ENCODE measurements at regions not wholly inside any gene's neighbourhood (a gene's known extent, or its start where the extent isn't known, plus 50 kb on each side); places are given as distances from the start of the nearest gene placed in this dataset.
"Not testable (repeated sequence)": the region's sequence is repeated elsewhere in the genome, so short reads cannot be mapped to it uniquely, and the experiment has no call there.

DNA sequence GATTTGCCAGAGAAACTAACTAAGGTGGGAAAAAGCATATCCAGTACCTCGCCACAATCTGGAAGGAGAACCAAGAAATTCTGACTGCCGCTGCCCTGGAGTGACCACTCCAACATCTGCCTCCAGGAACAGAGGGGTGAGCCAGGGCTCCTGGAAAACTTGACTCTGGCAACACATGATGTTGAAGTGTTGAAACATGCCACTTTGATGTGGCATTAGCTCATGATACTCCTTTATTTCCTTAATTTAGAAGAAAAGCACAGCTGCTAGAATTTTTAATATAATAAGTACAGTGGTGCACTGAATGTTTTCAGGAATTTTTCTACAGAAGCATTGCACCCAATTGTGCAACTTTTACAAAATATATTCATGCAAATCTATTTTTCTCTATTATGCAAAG is 109.9 kb upstream of the BCL6 start:
- no peak for DNase-seq

DNA sequence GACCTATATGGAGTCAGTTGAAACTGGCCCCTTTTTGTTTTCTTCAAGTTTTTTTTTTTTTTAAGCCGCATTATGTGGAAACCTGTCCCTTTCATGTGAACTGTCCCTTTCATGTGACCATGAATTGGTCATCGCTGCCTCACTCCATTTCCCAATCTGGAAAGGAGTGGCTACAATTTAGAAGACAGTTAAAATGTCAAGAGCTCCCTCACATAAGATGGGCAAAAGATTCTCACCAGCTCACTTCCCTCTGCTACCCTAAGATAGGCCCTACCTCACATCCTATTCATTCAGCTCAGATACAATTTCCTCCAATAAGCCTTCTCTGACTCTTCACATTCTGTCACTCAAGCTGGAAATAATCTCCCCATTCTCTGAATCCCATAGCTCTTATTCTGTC is 111.3 kb upstream of the BCL6 start:
- DNase-seq, result no peak

DNA sequence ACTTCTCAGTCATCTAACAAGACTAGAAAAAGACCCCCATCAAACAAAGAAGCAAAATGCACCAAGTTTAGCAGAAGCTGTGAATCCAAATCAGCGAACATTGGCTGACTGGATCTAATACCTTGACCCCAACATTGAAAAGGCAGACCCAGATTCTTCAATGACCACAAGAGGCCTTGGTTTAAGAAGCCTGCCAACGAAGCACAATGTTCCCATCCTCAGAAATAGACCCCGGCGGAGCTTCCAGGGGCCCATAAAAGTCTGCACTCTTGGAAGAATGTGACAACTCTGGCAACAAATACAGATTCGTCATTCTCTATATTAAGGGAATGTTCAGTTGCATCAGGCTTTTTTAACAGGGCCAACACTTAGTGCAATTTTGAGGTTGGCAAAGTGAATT is 112.8 kb upstream of the BCL6 start:
- no peak for DNase-seq

DNA sequence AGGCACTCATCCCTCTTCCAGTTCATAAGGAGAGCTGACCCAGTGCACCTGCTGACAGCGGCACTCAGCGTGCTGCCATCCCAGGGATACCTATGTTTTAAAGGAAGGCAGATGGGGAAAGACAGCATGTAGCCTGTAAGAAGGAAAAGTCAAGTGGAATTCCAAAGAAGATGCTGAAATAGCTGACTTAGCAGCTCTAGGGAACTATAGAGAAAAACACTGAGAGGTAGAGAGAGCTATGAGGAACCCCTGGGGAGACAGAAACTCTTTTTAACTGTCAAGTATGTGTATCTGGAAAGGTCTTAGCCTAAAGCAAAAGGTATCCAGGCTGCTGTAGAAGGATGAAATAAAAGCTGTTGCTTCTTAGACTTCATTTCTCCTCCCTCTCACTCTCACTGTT is 113.4 kb upstream of the BCL6 start:
- no peak for DNase-seq

DNA sequence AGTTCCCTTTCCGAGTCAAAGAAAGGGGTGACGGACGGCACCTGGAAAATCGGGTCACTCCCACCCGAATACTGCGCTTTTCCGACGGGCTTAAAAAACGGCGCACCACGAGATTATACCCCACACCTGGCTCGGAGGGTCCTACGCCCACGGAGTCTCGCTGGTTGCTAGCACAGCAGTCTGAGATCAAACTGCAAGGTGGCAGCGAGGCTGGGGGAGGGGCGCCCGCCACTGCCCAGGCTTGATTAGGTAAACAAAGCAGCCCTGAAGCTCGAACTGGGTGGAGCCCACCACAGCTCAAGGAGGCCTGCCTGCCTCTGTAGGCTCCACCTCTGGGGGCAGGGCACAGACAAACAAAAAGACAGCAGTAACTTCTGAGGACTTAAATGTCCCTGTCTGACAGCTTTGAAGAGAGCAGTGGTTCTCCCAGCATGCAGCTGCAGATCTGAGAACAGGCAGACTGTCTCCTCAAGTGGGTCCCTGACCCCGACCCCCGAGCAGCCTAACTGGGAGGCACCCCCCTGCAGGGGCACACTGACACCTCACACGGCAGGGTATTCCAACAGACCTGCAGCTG is 117.5 kb upstream of the BCL6 start:
- not testable (repeated sequence) for DNase-seq

DNA sequence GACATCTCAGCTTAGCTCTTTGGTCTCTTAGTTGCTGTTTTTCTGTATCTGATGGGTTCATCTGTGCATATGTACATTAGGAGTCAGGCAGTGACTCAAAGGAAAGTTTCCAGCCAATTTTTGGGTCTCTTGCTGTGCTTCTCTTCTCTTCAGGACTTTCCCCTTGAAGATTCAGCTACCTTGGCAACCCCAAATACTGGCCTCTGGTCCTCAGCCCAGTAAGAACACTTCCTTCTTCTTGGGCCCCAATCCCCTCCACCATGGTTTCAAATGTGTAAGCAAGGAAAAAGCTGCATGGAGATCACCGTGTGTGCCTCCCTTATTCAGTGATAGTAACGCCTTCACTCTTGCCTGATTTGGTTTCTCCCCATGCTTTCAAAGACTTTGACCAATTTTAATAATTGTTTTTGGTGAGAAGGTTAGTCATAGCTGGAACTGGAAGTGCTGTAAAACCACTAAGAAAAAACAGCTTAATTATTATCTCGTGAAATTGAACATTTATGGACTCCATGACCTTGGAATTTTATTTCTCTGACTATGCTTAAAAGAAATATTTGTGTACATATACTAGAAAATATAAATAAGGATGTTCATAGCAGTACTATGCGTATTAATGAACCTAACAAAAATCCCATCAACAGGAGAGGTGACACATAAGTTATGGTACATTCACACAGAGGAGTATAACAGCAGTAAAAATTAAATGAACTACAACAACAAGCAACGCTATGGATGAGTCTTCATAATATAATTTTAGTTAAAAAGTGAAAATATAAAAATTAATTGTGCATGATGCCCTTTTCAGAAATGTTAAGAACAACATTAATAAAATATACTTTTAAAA is 125.3 kb upstream of the BCL6 start:
- no peak for DNase-seq

DNA sequence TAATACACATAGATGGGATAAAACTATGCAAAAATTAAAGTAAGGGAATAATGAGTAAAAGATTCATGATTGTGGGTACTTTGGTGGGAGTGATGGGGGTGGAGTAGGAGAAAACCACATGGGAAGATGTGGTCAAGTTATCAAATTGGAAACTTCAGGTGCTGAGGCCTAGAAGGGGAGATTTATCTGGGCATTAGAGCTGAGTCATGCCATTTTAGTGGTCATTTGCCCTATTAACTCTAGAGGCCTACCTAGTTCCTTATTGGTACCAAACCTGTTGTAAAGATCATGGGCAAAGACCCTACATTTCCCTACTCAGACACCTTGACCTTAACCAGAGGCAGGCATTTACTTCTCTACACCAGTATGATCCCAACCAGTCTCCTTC is 125.9 kb upstream of the BCL6 start:
- no peak for DNase-seq

DNA sequence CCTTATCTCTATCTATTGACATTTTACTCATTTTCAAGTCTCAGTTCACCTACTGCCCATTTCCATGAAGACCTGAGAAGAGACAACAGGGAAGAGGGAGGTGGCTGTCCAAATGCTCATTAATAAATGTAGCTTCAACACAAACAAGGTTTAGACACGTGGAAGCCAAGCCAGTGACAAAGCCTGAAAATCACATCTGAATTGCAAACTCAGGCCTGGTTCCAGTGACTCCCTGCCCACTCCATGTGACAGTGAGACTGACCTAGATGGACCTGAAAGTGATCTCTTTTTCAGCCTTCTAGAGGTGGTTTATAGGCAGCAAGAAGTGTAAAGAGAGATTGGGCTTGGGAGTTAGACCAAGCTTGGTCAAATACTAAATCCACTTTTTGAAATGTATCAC is 126.6 kb upstream of the BCL6 start:
- no peak for DNase-seq

DNA sequence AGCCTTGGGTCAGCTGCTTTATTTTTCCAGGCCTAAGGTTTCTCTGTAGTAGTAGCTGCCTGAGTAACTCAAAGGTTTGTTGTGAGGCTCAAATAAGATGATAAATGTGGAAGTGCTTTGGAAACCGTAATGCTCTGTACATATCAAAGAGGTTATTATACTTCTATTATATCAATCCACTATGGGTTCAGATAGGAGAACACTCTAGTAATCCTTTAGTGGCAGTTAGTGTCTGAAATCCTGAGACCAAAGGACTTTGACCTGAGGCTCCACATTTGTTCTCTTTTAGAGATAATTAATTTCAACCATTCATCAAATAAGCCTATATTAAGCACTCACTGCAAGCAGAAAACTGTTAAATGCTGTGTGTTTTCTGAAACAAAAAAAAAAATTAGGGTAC is 128.6 kb upstream of the BCL6 start:
- no peak for DNase-seq

DNA sequence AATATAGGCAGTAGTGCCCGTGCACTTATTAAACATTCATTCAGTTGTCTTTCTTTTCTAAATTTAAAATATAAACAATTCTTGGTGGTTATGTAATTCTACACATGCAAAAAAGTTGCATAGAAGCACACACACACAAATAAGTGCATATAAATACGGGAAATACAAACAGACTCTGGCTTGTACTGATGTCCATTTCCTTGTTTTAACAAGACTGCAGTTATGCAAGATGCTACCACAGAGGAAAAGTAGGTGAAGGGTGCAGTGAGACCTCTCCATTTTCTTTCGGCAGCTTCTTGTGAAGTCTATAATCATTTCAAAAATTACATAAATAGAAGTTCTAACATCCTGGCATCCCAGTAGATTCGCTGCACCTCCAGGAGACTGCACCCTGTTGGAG is 130.6 kb upstream of the BCL6 start:
- no peak for DNase-seq

DNA sequence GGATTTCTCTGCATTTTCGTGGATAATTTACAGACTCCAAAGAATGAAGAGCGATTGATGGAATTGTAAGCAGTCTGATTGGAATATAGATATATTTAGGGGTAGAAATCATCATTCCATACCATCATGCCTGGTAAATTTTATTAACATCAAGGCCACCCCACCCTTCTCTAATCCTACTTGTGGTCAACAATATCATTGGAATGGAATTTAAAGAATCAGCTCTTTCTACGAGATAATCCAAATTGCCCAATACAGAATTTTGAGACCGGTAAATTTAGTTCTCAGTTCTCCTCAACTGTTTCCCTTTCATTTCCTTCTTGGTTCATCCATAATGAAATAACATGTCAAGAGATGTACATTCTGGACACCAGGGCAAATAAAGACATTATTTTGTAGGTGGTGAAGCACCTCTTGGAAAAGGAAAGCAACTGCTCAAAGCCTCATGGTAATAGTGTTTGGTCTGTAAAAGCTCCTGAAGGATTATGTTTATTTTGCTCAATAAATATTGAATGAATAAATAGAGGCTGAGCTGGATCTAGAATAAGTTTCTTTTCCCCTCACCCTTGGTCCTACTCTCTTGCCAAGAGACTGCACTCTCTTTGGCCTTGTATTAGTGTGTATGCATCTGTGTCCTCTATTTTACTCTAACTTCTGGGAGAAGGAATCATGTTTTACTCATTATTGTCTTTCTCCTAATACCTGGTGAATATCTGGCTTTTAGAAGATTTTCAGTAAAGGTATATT is 133.7 kb upstream of the BCL6 start:
- DNase-seq, result no peak

DNA sequence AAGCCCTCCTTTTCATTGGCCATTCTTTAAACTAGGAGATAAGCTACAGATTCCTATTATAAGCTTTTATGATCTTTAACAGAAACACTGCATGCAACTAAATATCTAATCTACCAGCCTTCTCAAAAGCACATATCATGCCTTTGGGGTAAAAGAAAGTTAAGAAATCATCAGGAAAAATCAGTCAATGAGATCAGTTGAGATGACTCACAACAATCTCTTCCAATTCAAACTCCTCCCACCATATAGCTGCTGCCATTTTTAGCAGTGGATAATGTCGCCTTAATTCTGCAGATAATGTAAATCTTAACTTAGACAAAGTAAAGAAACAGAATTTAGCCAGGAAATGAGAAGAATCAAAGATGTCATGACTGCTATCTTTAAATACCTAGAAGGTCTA is 135.2 kb upstream of the BCL6 start:
- DNase-seq, result no peak

DNA sequence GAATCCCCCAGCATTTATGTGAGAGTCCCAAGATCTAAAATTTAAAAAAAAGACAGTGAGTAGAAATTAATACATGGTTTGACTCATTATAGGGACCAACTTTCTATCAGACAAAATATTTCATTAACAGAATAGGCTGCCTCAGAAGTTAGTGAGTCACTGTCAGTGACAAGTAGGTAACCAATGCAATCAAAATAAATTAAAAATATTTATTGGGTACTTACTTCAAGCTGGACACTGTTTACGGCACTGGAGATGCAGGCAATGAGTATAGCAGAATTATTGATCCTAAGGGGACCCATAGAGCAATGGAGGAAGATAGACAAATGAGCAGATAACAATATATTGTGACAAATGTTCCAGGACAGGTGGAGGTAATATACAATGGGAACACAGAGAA is 135.6 kb upstream of the BCL6 start:
- DNase-seq, result no peak

DNA sequence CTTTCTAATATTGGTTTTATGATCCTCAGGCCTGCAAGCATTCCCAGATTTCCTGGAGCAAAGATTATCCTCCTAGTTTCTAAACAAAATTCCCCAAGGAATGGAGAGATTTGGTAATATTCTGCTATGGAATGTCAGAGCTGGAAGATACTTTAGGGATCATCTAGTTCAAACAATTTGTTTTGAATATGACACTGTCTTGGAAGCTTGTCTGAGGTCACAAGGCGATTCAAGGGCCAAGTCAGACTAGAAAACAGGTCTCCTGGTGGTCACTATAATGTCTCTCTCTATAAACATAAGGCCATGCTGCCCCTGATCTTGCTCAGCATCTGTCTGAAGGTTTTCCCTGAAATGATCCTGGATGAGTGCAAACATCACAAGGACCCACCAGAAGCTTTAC is 143.4 kb upstream of the BCL6 start:
- DNase-seq, result no peak

DNA sequence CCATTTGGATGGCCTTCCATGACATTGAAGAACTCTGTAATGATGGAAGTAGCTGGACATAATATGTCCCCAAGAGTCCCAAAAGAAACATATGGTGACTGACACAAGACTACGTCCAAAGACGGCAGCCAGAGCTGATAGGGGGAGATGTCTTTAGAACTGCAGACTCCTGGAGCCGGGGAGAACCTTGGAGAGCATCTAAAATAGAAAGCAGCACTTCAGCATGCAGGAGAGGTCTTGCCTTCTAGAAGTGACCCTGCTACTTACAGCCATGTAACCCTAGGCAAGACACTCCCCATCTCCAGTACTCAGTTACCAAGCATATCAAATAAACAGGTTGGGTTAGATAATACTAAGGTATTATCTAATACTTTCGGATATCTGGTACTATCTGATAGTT is 143.8 kb upstream of the BCL6 start:
- no peak for DNase-seq

DNA sequence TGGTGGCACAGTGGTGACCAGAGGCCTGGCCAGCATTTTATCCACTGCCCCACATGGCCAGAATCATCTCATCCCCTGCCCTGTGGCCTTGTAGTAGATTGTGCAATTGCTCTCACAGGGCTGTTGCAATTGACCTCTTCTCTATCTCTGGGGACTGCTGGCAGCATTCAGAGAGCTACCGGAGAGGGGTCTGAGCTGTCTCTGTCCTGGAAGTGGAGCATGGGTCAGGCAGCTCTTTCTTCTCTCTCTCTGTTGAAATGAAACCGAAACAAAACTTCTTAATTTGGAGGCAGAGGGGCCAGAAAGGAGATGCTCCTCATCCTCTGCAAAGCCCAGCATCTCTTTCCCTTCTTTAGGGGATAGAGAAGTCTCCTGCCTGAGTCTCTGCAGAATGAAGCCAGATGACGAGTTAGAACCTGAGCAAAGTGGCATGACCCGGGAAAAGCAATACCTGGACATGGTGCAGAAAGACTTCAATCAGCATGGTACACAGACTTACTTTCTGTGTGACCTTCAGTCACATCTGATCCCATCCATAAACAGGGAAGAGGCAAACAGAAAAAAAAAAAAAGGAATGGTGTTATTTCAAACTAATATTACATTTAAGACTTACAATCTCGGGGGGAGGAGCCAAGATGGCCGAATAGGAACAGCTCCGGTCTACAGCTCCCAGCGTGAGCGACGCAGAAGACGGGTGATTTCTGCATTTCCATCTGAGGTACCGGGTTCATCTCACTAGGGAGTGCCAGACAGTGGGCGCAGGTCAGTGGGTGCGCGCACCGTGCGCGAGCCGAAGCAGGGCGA is 144.5 kb upstream of the BCL6 start:
- no peak for DNase-seq

DNA sequence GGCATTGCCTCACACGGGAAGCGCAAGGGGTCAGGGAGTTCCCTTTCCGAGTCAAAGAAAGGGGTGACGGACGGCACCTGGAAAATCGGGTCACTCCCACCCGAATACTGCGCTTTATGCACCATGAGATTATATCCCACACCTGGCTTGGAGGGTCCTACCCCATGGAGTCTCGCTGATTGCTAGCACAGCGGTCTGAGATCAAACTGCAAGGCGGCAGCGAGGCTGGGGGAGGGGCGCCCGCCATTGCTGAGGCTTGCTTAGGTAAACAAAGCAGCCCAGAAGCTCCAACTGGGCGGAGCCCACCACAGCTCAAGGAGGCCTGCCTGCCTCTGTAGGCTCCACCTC is 145.1 kb upstream of the BCL6 start:
- not testable (repeated sequence) for DNase-seq

DNA sequence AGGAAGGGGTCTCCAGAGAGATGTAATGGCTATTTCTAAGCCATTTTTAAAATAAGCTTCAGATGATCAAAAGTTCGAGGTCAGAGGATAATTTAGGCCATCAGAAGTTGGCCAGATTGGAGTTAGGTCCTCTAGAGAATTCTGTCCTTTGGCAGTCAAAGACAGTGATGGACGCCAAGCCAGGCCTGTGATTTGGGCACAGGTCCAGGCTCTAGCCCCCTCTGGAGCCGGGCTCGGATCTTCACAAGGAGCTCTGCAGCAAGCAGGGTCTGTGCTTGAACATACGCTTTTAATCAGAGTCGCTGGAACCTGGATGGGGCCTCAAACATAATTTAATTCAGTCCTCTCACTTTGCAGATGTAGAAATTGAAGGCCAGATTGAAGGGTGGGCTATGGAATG is 151.4 kb upstream of the BCL6 start:
- DNase-seq, result no peak

DNA sequence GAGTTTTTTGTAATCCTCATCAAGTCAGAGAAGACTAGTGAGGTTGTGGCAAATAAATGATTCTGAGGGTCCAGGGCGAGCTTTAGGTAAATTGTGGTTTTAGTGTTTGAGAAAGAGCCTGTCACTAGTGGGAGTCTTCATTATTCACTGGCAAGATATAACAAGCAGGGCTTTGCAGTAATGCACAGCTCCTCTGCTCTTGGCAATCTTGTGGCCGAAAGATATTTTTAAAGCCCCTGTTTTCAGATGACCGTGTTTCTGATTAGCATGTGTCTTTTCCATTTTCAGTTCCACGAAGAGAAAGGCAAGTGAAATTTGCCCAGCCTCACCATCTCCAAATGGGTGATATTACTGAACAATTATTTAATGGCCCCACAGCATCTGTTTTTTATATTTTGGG is 154.0 kb upstream of the BCL6 start:
- DNase-seq, result no peak

DNA sequence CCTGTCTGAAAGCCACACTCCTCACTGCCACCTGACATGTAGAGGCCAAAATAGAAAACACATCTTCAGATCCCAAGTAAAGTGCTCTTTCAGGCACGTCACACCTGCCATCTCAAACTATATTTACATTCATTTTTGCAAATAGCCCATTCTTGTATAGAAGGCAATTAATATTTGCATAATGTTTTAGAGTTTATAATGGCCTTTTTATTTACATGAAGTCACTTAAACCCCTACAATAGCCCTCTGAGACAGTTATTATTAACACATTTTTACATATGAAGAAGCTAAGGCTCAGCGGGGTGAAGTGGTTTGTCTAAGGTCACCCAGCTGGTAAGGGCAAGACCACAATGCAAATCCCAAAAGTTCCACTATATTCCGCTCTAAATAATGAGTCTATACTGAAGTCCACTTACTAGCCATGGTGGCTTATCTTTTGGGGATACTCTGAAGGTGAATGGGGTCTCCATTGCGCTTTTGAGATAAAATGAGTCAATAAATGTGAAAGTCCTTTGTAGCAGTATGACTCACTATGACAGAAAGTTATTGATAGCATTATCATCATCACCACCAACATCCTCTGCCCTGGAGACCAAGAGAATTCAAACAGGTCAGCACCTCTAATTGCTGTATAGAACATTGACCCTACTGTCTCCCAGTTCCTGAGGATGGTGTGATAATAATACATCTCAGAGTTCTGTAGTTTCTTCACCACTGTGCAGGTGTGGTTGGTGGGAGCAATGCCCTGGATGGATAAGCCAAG is 155.9 kb upstream of the BCL6 start:
- no peak for DNase-seq

DNA sequence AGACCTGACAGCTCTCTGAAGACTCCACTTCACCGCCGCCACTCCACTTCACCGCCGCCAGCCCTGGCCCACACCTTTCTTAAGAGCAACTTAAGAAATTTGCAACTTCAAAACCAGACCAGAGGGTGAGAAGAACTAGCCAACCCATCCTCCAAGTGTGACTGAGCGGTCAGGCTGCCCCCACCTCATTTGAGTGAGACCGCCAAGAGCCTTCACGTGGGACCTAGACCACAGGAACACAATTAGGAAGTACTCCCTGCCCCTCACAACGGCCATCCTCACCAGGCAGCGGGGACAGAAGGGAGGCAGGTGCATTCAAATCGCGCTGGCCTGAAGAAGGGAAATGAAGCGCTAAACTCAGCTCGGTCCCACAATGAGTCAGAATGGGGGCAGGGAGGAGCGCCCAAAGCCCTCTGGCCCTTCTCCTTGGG is 156.8 kb upstream of the BCL6 start:
- no peak for DNase-seq

DNA sequence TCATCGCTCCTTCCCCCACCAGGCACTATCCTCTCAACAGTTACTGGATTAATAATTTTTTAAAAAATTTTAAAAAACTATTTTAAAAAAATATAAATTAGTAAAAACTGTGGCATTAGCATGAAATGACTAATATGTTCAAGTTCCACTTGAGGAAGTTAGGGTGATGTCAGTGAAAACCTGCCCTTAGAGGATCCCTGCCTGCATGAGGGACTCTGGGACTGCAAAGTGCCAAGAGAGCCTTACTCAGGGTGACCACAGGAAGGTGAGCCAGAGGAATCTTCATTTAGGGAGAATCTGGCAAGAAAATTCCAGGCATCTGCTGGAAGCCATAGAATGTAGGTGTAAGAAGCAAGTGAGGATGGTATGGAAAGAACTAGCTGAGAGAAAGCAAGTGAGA is 157.7 kb upstream of the BCL6 start:
- DNase-seq, result no peak

DNA sequence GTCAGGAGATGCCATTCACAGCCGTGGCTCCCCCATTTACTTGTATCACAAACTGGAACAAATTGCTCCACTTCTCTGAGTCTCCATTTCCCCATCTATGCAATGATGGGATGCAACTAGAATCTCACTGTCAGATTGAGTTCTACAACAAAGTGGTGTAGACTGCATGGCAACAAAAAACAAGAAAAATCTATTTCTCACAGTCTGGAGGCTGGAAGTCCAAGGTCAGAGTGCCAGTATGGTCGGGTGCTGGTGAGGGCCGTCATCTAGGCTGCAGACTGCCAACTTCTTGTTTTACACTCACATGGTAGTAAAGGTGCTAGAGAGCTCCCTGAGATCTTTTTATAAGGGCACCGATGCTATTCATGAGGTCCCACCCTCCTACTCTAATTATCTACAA is 158.4 kb upstream of the BCL6 start:
- DNase-seq, result no peak
